ENCODE measurements at regions not wholly inside any gene's neighbourhood (a gene's known extent, or its start where the extent isn't known, plus 50 kb on each side); places are given as distances from the start of the nearest gene placed in this dataset.

DNA sequence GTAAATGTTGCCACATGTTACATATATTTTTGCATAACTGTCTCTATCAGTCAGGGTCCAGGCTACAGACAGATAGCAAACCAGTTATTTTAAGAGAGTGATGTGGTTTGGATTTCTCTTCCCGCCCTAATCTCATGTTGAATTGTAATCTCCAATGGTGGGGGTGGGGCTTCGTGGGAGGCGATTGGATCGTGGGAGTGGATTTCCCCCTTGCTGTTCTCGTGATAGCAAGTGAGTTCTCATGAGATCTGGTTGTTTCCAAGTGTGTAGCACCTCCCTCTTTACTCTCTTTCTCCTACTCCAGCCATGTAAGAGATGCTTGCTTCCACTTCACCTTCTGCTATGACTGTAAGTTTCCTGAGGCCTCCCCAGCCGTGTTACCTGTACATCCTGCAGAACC lies 704.2 kb upstream of the TBX3 start:
- no peak for DNase-seq
- Mint-ChIP-seq H3K27me3 (peaks cover 2% of the 10 kb centered on the region), H3K4me1 (no peaks in the 10 kb centered on the region), H3K36me3 (ENCODE audit: low read depth) (no peaks in the 10 kb centered on the region), H3K4me3 (no peak overlapping the region), H3K27ac (no peak overlapping the region), H3K9me3 (peaks cover 4% of the 10 kb centered on the region)
- ATAC-seq, result no peak

DNA sequence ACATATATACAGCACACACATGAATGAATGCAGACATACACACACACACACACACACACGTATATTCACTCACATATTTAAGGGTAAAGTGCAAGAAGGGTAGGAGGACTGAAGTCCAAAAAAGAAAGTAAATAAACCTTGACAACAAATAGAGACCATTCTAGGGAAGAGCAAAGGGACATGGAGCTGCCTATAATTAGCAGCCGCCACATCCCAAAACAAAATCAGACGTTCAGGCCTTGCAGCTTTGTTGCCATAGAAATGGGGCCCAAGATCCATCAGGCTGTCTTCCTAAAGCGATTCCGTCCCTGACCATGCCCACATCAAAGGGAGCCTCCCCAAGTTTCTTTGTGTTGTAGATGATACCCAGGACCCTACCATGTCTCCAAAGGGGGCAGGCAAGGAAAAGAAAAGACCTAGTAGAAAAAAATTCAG lies 703.5 kb upstream of the TBX3 start:
- Mint-ChIP-seq H3K27ac (no peak overlapping the region), H3K9me3 (peaks cover 4% of the 10 kb centered on the region), H3K4me1 (no peaks in the 10 kb centered on the region), H3K27me3 (peaks cover 2% of the 10 kb centered on the region), H3K36me3 (ENCODE audit: low read depth) (no peaks in the 10 kb centered on the region), H3K4me3 (no peak overlapping the region)
- DNase-seq, result no peak
- ATAC-seq, result no peak

DNA sequence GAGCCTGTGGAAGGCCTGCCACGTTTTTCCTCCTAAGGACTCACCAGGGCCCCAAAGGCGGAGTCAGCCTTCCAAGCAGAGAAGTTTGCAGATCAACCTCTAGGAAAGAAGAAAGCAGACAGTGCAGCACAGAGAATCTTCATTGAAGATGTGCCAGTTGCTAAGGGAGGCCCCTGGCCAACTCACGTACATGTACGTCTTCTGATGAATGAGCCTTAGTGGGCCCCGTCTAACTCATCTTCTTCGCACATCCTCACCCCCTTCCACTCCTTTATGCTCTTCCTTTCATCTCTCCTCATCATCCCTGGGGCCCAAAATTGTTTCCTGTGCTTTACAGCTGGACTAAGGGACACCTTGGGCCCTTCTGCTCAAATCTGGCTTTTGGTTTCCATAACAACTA lies 703.0 kb upstream of the TBX3 start:
- Mint-ChIP-seq H3K4me3 (no peak overlapping the region), H3K36me3 (ENCODE audit: low read depth) (no peaks in the 10 kb centered on the region), H3K27ac (no peak overlapping the region), H3K4me1 (no peaks in the 10 kb centered on the region), H3K27me3 (peaks cover 2% of the 10 kb centered on the region), H3K9me3 (peaks cover 5% of the 10 kb centered on the region)
- ATAC-seq (no peak), DNase-seq (no peak)

DNA sequence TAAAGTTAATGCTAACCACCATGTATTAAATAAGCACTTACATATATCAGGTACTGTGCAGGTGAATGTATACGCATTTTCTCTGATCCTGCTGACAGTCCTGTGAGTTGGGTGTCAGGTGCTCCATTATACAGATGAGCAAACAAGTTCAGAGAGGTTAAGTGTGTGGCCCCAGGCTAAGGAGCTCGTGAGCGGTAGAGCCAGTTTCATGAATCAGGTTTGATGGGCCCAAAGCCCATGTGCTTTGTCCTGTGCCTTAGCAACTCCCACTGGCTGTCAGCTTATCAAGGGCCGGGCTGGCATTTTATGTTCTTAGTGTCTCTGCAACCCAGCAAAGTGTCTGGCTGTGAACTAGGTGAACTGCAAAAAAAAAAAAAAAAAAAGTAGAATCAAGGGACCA lies 701.2 kb upstream of the TBX3 start:
- Mint-ChIP-seq H3K4me3 (no peak overlapping the region), H3K9me3 (peaks cover 11% of the 10 kb centered on the region), H3K36me3 (ENCODE audit: low read depth) (no peaks in the 10 kb centered on the region), H3K27ac (no peak overlapping the region), H3K27me3 (peaks cover 9% of the 10 kb centered on the region), H3K4me1 (no peaks in the 10 kb centered on the region)
- DNase-seq, result no peak
- ATAC-seq, result no peak

DNA sequence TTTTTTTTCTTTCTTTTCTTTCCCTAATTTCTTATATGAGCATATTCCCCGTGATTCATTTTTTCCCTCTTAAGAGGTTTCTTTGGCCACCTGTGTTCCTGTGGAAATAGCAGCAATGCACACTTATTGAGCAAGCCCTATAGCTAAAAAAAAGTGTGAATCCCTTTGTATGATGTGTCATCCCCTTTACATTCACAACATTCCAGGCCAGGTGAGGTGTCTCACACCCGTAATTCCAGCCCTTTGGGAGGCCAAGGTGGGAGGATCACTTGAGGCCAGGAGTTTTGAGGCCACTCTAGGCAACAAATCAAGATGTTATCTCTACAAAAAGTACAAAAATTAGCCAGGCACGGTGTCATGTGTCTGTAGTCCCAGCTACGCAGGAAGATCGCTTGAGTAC lies 700.4 kb upstream of the TBX3 start:
- ATAC-seq (no peak), DNase-seq (no peak)
- Mint-ChIP-seq H3K36me3 (ENCODE audit: low read depth) (no peaks in the 10 kb centered on the region), H3K27ac (no peak overlapping the region), H3K4me1 (no peaks in the 10 kb centered on the region), H3K27me3 (peaks cover 11% of the 10 kb centered on the region), H3K4me3 (no peak overlapping the region), H3K9me3 (peaks cover 10% of the 10 kb centered on the region)

DNA sequence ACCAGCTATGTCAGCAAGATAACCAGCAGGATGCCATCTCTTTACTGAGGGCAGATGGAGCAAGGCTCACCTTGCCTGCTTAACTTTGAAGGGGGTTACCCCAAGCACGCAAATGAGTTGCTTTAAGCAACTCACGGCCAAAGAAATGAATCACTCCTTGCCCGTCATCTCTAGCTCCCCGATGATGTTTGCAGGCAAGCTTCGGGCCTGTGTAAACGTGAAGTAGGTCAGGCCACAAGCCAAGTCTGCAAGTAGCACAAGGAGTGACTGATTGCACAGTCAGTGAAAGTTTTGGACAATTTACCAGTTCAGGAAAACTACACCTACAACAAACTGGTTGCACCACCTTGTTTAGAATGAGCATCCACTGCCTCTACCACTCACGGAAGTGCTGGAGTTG lies 699.7 kb upstream of the TBX3 start:
- no peak overlapping the region for H3K27ac Mint-ChIP-seq
- H3K9me3 Mint-ChIP-seq, result peaks cover 10% of the 10 kb centered on the region
- H3K27me3 Mint-ChIP-seq, result peaks cover 11% of the 10 kb centered on the region
- no peaks in the 10 kb centered on the region for H3K36me3 Mint-ChIP-seq (ENCODE audit: low read depth)
- H3K4me3 Mint-ChIP-seq, result no peak overlapping the region
- no peaks in the 10 kb centered on the region for H3K4me1 Mint-ChIP-seq
- DNase-seq, result no peak
- no peak for ATAC-seq

DNA sequence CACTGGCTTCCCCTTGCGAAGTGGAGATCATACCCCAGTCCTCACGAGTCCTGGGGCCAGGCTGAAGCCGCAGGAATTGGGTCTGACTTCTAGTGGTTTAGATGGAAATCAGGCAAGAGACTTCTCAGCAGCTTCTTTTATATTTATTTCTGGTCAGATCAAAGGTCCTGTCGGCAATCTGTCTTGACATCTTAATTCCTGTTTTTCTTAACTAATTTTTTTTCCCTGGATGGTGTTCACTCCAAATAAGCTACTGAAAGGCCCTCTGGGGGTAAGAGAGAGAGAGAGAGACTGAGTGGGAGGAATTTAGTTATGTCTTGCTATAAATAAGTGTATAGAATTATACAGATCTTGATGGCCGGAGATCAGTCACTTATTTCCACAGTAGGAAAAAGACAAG lies 698.7 kb upstream of the TBX3 start:
- Mint-ChIP-seq H3K9me3 (peaks cover 10% of the 10 kb centered on the region), H3K27me3 (peaks cover 10% of the 10 kb centered on the region), H3K4me3 (no peak overlapping the region), H3K27ac (no peak overlapping the region), H3K36me3 (ENCODE audit: low read depth) (no peaks in the 10 kb centered on the region), H3K4me1 (no peaks in the 10 kb centered on the region)
- no peak for DNase-seq
- no peak for ATAC-seq

DNA sequence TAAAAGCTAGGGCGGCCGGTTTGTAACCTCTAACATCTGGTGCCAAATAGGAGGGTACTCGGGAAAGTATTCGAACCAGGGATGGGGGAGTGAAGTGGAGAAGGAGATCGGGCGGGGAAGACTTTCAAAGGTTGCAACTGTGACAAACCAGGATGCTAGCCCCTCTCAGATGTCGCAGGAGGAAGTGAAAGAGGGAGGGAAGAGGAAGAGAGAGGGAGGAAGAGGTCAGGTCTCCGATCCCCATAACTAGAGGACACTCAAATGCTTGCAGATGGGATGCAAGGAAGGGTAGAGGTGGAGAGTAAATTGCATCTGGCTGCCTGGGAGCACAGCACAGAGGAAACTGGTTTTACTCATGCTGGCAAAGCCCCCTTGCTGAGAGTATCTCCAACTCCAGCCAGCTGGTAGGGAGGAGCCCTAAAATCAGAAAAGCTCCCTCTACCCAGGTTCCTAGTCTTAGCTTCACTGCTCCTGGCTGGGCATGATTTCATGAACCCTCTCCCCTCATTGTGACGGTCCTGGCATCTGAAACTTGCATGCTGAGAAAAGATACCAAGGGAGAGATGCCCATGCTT lies 696.7 kb upstream of the TBX3 start:
- DNase-seq, result no peak
- ATAC-seq, result no peak
- Mint-ChIP-seq H3K36me3 (ENCODE audit: low read depth) (no peaks in the 10 kb centered on the region), H3K4me1 (peaks cover 1% of the 10 kb centered on the region), H3K9me3 (peaks cover 10% of the 10 kb centered on the region), H3K27ac (no peak overlapping the region), H3K27me3 (peaks cover 10% of the 10 kb centered on the region), H3K4me3 (no peak overlapping the region)

DNA sequence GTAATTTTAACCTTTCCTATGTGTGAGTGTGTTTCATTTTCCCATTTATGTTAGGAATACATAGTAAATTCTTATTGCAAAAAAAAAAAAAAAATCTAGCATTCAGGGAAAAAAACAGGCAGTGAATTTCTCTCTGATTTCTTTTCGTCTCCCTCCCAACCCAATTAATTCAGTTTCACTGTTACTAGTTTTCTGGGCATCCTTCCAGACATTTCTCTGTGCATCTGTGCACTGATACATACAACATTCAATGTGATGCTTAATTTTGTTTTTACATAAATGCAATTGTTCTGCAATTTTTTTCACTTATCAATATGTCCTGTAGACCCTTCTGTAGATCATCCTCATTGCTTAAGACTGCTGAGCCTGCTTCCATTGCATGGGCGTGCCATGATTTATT lies 694.3 kb upstream of the TBX3 start:
- ATAC-seq (no peak), DNase-seq (no peak)
- peaks cover 11% of the 10 kb centered on the region for H3K4me1 Mint-ChIP-seq
- no peak overlapping the region for H3K4me3 Mint-ChIP-seq
- H3K27ac Mint-ChIP-seq, result no peak overlapping the region
- no peaks in the 10 kb centered on the region for H3K36me3 Mint-ChIP-seq (ENCODE audit: low read depth)
- H3K9me3 Mint-ChIP-seq, result peaks cover 13% of the 10 kb centered on the region
- H3K27me3 Mint-ChIP-seq, result peaks cover 12% of the 10 kb centered on the region

DNA sequence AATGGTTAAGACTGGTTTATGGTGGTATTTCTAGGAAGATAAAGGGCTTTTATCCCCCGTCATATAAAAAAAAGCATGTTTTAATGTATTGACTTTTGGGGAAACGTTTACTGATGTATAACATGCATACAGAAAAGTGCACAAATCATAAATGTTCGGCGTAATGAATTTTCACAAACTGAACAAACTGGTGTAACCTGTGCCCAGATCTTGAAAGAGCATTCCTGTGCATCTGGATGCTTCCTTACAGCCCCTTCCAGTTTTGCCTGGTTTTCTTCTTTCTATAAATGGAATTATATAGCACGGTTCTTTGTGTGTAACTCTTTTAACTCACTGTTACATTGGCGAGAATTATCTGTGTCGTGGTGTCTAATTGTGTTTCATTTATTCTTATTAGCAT lies 693.8 kb upstream of the TBX3 start:
- Mint-ChIP-seq H3K4me3 (no peak overlapping the region), H3K9me3 (peaks cover 13% of the 10 kb centered on the region), H3K4me1 (peaks cover 11% of the 10 kb centered on the region), H3K27ac (no peak overlapping the region), H3K36me3 (ENCODE audit: low read depth) (no peaks in the 10 kb centered on the region), H3K27me3 (peaks cover 12% of the 10 kb centered on the region)
- DNase-seq, result no peak
- ATAC-seq, result no peak

DNA sequence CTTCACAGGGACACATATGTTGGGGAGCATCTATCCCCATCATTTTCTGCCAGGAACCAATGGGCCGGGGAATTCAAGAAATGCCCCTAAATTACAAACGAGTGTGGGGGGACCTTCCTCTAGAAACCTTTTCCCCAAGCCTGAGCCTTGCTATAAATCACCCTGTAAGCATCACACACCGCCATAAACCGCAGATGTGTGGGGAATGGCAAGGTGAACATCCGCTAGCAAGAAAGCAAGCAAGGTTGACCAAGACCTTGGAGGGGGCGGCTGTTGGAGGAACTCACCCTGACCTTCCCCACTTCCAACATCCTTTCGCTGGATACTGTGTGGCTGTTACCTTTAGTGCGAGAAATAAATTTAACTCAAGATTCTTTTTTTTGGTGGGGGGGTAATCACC lies 693.3 kb upstream of the TBX3 start:
- no peak overlapping the region for H3K27ac Mint-ChIP-seq
- no peak for ATAC-seq
- DNase-seq, result no peak
- peaks cover 12% of the 10 kb centered on the region for H3K27me3 Mint-ChIP-seq
- H3K9me3 Mint-ChIP-seq, result peaks cover 13% of the 10 kb centered on the region
- no peaks in the 10 kb centered on the region for H3K36me3 Mint-ChIP-seq (ENCODE audit: low read depth)
- H3K4me1 Mint-ChIP-seq, result peaks cover 11% of the 10 kb centered on the region
- no peak overlapping the region for H3K4me3 Mint-ChIP-seq

DNA sequence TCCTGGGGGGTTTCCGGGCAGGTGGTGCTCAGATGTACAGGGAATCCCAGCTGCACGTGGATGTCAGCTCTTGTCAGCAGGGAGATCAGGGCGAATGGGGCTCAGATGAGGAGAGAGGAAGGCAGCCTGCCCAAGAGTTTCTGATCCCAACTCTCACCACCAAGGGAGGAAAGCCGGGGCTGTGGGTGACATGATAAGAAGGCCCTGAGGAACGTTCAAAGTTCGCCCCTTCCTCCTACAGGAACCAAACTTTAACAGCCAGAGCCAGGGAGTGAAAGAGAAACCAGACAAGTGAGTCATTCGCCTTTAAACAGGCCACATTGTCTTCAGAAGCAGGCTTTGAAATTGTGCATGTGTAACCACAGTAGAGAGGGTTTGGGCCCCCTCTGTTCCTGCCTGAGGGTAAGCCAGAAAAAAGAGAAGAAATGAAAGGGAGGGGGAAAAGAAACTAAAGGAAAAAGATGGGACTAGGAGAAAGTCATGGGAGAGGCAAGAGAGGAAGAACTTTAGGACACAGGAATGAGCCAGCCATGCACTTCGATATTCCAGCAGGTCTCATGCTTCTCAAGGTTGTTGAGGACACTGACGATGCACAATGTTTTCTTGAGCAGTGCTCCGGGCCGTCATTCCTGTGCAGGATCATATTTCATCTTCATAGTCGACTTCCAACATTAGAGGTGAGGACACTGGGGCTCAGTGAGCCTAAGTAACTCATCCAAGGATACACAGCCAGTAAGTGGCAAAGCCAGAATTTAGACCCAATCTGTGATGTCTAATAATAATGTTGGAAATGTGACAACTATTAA lies 691.4 kb upstream of the TBX3 start:
- Mint-ChIP-seq H3K4me3 (no peak overlapping the region), H3K4me1 (peaks cover 11% of the 10 kb centered on the region), H3K27ac (peak overlapping the region; percentile 23), H3K36me3 (ENCODE audit: low read depth) (no peaks in the 10 kb centered on the region), H3K27me3 (peaks cover 6% of the 10 kb centered on the region), H3K9me3 (peaks cover 4% of the 10 kb centered on the region)
- ATAC-seq (peak; percentile 91), DNase-seq (peak; percentile 2)

DNA sequence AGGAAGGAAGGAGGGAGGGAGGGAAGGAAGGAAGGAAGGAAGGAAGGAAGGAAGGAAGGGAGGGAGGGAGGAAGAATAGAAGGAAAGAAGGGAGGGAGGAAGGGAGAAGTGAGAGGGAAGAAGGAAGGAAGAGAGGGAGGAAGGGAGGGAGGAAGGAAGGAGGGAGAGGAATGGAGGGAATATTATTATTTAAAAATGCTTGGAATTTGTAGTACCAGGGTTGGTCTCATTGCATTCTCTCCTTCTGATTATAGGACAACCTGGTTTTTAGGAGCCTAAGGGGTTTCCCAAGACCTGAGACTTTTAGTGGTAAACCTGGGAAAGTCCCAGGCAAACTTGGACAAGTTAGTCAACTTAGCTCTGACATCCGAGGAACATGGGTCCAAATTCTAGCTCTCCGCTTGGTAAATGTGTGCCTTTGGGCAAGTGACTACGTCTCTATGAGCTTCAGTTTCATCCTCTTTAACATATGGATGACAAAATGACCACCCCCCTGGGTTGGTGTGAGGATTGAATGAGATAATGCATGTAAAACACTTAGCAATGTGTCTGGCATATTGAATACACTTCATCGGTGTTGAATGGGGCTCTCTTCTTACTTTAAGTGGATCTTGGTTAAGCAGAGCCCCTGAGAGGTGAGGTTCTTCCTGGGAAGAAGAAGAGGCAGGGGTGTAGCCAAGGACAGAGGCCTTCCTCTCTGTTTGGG lies 690.7 kb upstream of the TBX3 start:
- H3K27me3 Mint-ChIP-seq, result peaks cover 5% of the 10 kb centered on the region
- peaks cover 11% of the 10 kb centered on the region for H3K4me1 Mint-ChIP-seq
- no peak overlapping the region for H3K4me3 Mint-ChIP-seq
- DNase-seq (no peak), ATAC-seq (peak; percentile 18)
- peaks cover 7% of the 10 kb centered on the region for H3K9me3 Mint-ChIP-seq
- peak overlapping the region; percentile 23 for H3K27ac Mint-ChIP-seq
- H3K36me3 Mint-ChIP-seq (ENCODE audit: low read depth), result no peaks in the 10 kb centered on the region

DNA sequence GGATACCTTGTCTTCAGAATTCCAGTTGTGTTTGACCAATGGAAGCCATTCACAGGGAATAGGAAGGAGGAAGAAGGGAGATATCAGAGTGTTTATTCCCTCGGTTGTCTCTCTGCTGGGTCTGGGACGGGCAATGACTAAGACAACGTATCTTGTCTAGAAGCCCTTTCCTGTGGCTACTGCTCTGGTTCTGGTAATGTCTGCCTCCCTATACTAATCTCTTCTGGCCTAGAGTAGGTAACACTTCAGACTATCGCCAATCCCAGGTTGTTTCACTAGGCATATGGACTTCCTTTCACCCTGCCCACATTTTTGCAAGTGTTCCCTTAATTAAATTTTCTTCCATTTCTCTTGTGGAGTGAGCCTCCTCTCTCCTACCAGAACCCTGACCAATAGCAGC lies 687.7 kb upstream of the TBX3 start:
- Mint-ChIP-seq H3K36me3 (ENCODE audit: low read depth) (no peaks in the 10 kb centered on the region), H3K27ac (no peak overlapping the region), H3K4me3 (no peak overlapping the region), H3K27me3 (peaks cover 2% of the 10 kb centered on the region), H3K4me1 (peaks cover 11% of the 10 kb centered on the region), H3K9me3 (peaks cover 7% of the 10 kb centered on the region)
- ATAC-seq (no peak), DNase-seq (no peak)

DNA sequence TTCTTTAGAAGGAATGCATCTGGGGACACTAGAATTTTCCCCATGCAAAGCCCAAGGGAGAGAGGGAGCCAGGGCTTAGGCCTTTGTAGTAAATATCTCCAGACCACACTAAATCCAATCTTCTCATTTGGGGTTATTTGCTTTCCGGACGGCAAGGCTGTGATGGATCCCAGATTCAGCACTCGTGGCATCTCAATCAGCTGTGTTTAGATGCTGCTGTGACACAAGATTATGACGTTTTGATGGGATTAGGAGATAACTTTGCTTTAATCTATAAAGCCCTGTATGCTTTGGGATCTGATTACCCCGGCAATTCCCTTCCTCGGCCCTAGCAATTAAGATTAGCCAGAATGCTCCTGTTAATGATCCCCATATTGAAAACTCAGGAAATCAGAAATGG lies 686.7 kb upstream of the TBX3 start:
- ATAC-seq, result no peak
- no peaks in the 10 kb centered on the region for H3K36me3 Mint-ChIP-seq (ENCODE audit: low read depth)
- DNase-seq, result no peak
- no peak overlapping the region for H3K4me3 Mint-ChIP-seq
- H3K27ac Mint-ChIP-seq, result no peak overlapping the region
- peaks cover 2% of the 10 kb centered on the region for H3K27me3 Mint-ChIP-seq
- peaks cover 8% of the 10 kb centered on the region for H3K9me3 Mint-ChIP-seq
- peaks cover 10% of the 10 kb centered on the region for H3K4me1 Mint-ChIP-seq

Measured in activated naive CD8-positive, alpha-beta T cell treated with anti-CD3 and anti-CD28 coated beads, Interleukin-2, amount 50 U/mL, for 24 hours (primary cell).